Posterior vena cava (tissue), 2 donors: ENCODE measurements at regions not wholly inside any gene's neighbourhood (a gene's known extent, or its start where the extent isn't known, plus 50 kb on each side); places are given as distances from the start of the nearest gene placed in this dataset.

Experiments used
- DNase-seq: peaks from one replicate; pipeline ENCODE4 v3.0.0-alpha.2; 2020; ENCODE audit warnings: low spot score
- intact Hi-C, 2 donors: fragments of 100-400 bp; cut with DNase I; formaldehyde crosslinking; loops; one replicate each; pipeline versions ENCODE4 v1.14.1 to v1.14.2; 2022 to 2023
- donor health status: DM: yes; HTN: yes; CAD: no.
- donor health status: DM: yes; HTN: yes; CAD: no.

- DNase-seq, result no peak
- intact Hi-C loops, result no loop called here
Measured at GRCh38 chr14:100448376-100448775, 125.2 kb downstream of the SLC25A47 start.

DNA sequence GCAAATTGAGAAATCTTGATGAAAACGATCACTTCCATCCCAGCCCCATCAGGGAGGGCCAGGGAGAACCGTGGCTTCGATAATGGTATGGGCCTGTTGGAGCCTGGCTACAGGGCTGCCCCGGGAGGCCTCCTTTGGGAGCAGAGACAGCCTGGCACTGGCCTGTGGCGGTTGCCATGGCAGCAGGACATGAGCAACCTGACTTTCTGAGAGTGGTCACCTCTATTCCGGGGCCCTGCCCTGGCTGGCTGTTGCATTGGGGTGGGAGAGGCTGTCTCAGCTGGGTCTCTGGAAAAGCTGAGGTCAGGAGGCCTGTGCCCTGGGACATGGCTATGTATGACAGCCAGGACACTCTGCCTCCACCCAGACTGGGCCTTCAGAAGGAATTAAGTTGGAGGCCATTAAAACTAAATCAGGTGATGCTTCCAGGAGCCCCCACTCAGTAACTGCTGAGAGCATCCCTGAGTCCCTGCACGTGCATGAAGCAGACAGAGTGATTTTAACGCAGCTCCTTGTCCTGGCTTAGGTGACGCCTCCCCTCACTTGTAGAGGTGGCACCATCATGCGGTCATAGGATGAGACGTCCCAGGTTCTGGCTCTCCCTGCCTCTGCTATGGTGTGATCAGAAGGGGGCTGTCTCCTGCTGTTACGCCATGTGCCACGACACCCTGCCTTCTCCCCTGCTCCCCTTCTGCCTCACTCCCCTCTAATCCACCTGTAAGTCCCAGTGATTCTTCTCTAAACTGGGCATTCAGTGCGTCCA, 126.3 kb downstream of the SLC25A47 start:
- intact Hi-C loops, result no loop called here
- no peak for DNase-seq

DNA sequence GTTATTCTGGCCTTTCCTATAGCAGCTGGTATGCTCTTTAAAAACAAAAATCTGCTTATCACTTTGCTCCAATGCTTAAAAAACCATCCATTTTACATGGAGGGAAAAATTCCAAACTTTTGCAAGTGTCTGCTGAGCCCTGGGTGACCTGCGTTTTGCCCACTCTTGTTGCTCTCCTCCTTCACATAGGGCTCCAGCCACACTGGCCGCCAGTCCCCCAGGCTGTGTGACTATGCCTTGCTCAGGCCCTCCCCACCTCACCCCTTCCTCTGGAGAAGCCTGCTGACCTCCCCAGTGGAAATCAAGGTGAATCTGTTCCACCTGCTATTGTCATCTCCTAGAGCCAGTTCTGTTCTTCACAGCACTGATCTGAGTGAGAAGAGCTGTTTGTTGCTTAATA, 126.9 kb downstream of the SLC25A47 start:
- intact Hi-C loops, result no loop called here
- no peak for DNase-seq

DNA sequence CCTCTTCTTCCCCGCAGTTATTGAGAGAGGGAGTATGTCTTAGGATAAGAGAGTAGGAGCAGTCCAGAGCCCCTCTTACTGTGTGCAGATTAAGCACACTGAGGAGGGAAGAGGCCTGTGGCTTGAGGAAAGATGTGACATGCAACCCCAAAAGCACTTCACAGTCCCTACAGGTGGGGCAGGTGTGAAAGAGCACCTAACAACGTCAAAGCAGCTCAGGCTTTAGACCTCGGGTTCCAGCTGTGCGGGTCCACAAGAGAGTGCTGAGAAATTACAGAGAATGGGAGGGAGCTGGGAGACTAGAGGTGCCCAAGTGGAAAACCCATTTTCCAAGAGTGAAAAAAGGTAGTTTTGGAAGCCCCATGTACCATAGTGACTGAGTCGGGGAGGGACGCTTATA, 127.6 kb downstream of the SLC25A47 start:
- no peak for DNase-seq
- intact Hi-C loops, result no loop called here

DNA sequence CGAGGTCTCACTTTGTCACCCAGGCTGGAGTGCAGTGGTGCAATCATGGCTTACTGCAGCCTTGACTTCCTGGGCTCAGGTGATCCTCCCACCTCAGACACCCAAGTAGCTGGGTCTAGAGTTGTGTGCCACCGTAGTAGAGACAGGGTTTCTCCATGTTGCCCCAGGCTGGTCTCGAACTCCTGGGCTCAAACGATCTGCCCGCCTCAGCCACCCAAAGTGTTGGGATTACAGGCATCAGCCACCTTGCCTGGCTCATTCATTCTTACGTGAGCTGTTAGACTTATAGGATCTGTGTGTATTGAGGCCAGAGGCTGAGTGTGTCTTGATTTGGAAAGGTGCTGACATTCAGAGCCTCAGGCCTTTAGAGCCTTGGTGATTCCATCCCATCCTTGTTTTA, 128.1 kb downstream of the SLC25A47 start:
- DNase-seq, result no peak
- intact Hi-C loops, result no loop called here

- DNase-seq, result no peak
- intact Hi-C loops, result no loop called here
Measured at GRCh38 chr14:100453930-100454329, 130.8 kb downstream of the SLC25A47 start.

- no peak for DNase-seq
- intact Hi-C loops, result no loop called here
Measured at GRCh38 chr14:100454437-100454836, 131.3 kb downstream of the SLC25A47 start.

DNA sequence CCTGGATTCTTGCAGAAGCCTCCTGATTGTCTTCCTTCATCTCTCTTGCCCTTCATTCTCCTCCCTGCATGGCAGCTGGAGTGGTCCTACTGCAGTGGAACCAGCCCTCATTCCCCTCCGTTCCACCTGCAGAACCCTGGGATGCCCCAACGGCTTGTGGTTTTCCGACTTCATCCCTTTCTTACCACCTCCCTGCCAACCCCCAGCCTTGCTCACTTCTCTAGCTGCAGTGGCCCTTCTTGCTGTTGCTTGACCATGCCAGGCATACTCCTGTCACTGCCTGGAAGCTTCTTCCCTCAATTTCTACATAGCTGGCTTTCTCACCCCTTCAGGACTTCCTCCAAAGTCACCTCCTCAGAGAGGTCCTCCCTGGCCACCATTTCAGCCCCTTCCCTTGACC, 123.3 kb downstream of the BEGAIN start:
- intact Hi-C loops, result no loop called here
- no peak for DNase-seq

DNA sequence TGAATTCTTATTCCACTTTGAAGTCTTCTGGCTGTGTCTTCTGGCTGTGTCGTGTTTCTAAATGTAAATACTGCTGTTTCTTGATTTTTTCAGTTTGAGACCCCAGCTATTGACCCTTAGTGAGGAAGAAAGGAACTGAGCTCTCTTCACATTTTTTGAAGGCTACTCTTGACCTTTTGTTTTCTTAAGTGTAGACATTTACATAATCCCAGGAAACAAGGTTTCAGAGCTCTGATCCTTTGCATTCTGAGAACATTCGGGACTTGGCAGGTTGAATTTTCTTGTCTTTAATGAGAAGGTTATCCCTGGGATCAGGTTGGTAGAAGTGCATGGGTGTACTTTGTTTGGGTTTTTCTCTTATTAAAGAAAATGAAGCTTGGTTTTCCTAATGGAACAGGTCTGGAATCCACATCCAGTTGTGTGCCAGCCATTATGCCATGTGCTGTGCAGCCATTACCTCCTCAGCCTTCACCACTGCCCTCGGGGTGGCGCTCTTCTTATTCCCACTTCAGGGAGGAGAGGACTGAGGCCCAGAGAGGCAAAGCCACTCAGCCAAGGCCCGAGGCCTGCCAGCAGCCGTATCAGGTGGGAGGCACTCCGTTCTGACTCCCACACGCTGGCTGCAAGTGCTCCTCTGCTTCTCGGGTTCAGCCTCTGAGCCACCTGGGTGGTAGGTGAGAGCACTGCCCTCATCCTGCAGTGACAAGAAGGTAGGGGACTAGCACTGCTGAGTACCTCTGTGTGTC, 120.9 kb downstream of the BEGAIN start:
- intact Hi-C loops, result no loop called here
- DNase-seq, result no peak

- DNase-seq, result no peak
- intact Hi-C loops, result no loop called here
Measured at GRCh38 chr14:100467046-100467750, 120.0 kb downstream of the BEGAIN start.

- DNase-seq, result no peak
- intact Hi-C loops, result no loop called here
Measured at GRCh38 chr14:100467939-100468338, 119.3 kb downstream of the BEGAIN start.

DNA sequence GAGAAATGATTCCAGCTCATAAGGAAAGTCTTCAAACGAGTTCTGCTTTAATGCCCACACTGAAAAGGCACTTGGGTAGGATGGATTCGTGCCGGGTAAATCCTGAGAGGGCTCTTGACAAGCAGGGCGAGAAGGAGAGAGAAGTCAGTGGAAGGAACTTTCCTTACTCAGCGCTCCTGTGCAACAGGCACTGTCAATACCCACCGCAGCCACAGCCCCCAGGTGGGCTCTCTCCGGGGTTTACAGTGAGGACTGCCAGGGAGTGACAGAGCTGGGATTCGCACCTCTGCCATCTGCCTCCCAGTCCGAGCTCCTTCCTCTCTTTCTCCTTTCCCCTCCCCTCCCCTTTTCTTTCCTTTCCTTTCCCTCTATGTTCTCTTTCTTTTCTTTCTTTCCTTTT, 118.7 kb downstream of the BEGAIN start:
- DNase-seq, result no peak
- intact Hi-C loops, result no loop called here

DNA sequence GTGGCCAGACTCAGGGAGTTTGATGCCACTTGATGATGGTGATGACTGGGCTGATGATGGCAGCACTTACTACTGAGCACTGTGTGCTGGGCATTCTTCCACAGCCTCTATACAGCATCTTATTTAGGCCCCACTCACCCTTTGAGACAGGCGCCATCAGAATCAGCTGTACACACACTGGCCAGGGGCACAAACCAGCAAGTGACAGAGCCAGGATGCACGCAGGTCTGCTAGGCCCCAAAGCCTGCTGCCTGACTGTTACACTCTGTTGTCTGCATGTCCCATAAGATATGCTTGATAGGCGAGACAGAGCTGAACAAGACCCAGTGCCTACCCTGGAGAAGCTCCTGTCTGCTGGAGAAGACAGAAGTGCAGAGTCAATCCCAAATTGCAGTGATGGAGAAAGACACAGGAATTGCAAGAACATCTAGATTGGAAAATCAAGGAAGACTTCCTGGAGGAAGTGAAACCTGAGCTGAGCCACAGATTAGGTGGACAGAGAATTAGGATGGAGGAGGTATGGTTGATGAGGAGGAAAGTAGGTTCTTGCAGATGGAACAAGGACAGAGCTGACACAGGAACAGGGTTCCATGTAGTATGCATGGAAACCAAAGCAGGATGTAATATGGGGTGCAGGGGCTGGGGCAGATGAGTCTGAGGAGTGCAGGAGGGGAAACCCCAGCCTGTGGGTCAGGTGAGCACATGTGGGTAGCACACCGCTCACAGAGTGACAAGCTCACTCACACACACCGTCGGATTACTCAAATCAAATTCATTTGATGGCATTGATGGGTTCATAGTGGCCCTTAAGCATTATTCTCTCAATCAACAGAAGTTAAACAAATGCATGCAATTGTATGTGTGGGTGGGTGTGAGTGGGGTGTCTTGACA, 117.3 kb downstream of the BEGAIN start:
- intact Hi-C loops, result no loop called here
- no peak for DNase-seq

DNA sequence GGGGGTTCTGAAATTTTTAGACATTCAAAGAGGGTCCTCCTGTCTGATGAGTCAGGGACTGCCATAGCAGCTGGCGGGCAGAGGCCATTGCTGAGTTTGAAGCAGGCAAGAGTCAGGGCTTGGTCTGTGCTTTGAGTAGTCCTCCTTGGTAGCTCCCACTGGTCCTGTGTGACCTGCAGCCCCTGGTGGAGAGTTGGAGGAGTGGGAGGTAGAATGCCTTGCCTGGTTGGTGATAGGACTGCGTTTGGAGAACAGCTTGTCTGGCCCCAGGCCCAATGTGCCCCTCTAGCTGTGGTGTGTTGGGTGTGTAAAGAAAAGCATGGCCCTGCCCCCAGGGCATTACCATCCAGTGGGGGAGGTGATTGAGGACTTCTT, 116.7 kb downstream of the BEGAIN start:
- intact Hi-C loops, result no loop called here
- DNase-seq, result no peak

DNA sequence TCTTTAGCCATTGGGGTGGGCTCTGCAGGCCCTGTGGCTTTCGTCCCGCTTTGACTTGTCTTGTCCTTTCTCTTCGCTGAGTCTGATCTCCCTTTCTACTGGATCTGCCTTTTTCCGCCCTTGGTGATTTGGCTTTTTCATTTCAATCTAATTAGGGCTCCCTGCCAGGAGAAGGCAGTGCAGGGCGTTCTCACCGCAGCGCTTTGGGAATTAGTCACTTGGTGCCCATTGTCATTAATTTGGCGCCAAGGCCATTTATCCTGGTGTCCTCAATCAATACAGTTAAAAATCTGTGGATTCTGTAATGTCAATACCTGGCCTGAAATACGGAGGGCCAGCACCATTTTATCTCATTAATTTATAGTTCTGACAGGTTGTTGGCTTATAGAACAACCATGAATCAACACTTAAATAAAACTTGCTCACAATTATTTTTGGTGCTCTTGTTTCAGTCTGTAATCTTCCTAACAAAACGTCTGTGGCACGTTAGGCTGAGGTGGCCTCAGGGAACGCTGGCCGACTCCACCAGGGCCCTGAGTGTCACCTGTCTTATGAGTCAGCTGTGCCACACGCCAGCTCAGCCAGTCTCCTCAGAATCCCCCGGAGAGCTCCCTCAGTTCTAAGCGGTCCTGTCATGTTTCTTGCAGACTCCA, 115.7 kb downstream of the BEGAIN start:
- intact Hi-C loops, result no loop called here
- DNase-seq, result no peak

DNA sequence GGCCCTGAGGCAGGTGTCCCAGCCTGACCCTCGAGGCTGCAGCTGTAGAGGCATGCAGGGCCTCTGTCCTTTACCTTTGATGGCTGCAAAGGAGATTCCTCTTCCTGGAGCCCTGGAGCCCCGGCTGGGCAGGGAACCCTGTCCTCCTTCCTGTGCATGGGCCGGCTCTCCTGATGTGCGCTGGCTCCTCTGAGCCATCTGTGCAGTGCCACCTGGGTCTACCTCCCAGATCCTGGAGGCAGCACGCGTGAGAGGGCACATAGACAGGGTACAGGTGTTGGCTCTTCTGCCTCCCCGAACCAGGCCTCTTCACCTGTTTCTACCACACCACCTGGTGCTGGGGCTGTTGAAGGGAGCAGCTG, 115.1 kb downstream of the BEGAIN start:
- no peak for DNase-seq
- intact Hi-C loops, result no loop called here

- no peak for DNase-seq
- intact Hi-C loops, result no loop called here
Measured at GRCh38 chr14:100472491-100472890, 114.7 kb downstream of the BEGAIN start.

DNA sequence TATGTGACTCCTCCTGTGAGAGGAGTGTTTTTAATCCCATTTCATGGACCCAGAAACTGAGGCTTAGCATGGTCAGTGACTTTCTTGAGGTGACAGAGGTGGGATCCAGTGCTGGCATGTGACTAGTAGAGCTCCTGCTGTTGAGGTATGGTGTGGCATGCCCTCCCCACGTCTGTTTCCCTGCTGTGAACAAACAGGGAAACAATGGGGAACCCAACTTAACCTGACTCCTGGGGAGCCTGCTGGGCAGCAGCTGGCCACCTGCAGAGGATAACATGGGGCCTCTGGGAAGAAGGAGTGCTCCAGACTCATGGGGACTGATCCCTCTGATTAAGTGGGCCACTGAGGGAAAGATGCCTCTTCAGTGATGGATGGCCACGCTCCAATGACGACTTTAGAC, 114.0 kb downstream of the BEGAIN start:
- intact Hi-C loops, result no loop called here
- no peak for DNase-seq

- DNase-seq, result no peak
Measured at GRCh38 chr14:100474196-100474595, 113.0 kb downstream of the BEGAIN start.

More at GRCh38 chr14:100474196-100474595, 113.0 kb downstream of the BEGAIN start:
- intact Hi-C loops, result no loop called here
